Left kidney (tissue), 1 donor: ENCODE measurements at regions not wholly inside any gene's neighbourhood (a gene's known extent, or its start where the extent isn't known, plus 50 kb on each side); places are given as distances from the start of the nearest gene placed in this dataset.

Experiments used
- DNase-seq: peaks from one replicate; pipeline ENCODE4 v3.0.0-alpha.2; 2013

GRCh38 chr4:174120446-174121295 lies 162.8 kb downstream of the FBXO8 start:
- peak; percentile 75 for DNase-seq

DNA sequence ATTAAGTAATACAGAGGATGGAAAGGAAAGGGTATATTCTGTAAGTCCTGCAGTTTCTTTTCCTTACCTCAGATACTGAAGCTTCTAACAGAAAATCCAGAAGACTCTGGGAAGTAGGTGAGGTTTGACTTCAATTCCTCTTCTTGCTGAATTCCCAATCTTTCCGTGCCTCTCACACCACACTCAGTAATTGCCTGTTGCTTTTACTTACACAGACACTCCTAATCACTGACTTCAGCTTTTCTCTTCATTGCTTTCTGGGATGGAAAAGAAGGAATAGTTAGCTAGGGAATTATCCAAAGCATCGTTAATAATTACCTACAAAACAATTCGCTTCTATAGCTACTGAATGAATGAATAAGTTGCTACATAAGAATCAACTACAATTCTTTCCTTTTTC lies 163.6 kb downstream of the FBXO8 start:
- DNase-seq = peak; percentile 24

GRCh38 chr4:174119051-174119450 lies 164.4 kb downstream of the FBXO8 start:
- no peak for DNase-seq

DNA sequence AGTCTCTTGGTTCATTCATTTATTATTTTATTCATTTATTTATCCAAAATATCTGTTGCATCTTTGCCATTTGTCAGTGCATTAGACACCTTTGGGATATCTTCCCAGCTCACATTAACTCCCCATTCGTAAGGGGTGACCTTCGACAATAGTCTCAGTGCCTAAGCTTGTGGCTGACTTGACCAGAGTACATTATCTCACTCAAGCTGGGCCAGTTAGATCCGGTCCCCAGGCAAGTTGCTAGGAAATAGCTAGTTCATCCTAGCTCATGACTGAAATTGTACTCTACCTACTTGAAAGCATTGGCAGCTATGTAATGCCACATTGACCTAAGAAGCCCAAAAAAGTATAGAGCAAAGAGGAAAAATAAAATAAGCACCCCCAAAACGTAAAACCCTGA lies 165.3 kb downstream of the FBXO8 start:
- DNase-seq = no peak

DNA sequence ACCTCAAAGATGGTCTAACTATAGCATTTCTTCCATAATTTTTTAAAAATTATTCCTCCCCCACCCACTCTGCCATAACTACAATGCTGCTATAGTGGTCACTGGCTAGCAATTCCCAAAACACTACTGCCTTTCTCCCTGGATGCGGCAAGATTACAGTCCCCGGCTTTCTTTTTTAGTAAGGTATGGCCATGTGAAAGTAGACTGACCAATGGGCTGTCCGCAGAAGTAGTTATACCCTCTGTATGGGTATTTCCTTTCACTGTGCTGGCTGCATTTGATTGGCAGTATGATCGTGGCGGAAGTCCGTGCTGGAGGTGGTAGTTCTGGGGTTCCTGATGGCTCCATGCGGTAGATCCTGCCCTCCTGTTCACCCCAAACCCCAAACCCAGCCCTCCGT lies 166.0 kb downstream of the FBXO8 start:
- no peak for DNase-seq

GRCh38 chr4:174116021-174116420 lies 167.4 kb downstream of the FBXO8 start:
- DNase-seq = no peak

GRCh38 chr4:174111422-174111821 lies 172.0 kb downstream of the FBXO8 start:
- no peak for DNase-seq

GRCh38 chr4:174110180-174110579 lies 173.3 kb downstream of the FBXO8 start:
- DNase-seq = no peak

- DNase-seq = no peak
These were observed 175.6 kb downstream of the FBXO8 start for GRCh38 chr4:174107746-174108354.

GRCh38 chr4:174105202-174105601 lies 178.3 kb downstream of the FBXO8 start:
- DNase-seq = no peak

DNA sequence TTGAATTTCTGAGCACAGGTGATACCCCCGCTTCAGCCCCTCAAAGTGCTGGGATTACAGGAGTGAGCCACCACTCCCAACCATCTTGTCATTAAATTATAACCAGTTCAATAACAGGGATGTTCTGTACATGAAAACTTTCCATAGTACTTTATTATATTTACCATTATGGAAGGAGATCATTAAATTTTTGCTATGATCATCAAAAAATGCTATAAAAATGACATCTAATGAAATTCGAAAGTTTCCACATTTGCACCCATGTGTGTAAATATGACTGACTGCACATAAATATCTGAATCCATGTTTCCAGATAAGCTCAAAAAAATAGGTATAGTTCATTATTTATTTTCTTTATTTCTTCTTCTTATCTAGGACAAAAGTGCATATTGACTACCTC lies 182.6 kb downstream of the FBXO8 start:
- no peak for DNase-seq

DNA sequence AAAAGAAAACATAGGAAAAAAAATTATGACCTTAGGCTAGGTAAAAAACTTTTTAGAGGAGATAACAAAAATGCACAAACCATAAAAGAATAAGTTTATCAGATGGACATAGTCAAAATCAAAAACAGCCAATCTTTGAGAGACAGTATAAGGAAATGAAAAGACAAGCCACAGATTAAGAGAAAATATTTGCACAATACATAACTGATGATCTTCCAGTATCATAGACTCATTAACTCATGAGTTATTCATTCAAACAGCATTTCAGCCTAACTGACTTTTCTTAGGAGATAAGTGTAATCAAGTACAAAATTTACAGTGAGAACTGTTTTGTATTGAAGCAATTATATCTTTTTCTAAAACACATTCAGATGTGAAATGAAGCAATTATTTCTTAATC lies 183.8 kb downstream of the FBXO8 start:
- DNase-seq = no peak

DNA sequence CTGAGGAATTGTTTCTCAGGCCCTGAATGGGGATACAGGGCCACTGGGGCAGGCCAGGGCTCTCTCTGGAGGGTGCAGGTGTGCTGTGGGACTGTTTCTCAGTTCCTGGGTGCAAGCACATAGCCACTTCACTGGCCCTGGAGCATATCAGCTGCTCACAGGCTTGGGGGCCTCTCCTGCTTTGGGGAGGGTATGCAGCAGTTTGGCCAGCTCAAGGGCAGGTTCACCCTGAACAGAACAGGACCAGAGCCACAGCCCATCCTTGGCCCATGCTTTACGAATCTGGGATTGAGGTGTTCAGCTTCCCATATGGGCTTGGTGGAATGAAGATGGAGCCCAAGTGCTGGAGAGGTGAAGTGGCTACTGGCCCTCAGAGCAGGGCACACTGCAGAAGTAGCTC lies 186.5 kb downstream of the FBXO8 start:
- no peak for DNase-seq

DNA sequence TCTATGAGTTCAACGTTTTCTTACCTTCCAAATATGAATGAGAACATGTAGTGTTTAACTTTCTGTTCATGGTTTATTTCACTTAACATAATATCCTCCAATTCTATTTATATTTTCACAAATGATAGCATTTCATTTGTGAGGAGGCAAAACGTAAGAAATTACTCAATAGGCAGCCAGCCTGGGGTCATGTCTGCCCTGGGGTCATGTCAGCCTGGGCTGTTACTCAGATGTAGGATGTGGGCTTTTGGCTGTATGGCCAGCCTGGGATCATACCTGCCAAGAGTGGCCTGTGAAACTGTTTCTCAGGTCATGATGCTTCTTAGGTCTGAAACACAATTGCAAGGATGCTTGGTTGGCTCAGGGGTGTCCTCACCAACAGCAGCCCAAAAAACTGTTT lies 187.0 kb downstream of the FBXO8 start:
- no peak for DNase-seq

GRCh38 chr4:174091130-174091529 lies 192.3 kb downstream of the FBXO8 start:
- no peak for DNase-seq

DNA sequence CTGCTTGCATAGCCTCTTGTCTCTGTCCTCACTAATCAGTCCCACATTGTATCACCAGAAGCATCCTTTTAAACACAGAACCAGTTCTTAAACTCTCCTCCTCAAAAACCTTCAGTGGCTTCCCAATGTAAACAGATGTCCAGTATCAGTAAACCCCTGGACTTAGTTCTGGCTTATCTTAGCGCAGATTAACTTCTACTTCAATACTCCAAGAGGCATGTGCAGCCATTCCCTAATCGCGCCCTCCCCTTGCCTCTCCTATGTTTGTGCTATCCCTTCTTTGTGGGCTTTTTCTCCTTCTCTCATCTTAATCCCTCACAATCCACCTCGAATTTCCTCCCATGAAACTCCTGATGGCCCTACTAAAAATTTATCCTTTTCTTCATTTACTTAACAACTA lies 193.8 kb downstream of the FBXO8 start:
- no peak for DNase-seq

DNA sequence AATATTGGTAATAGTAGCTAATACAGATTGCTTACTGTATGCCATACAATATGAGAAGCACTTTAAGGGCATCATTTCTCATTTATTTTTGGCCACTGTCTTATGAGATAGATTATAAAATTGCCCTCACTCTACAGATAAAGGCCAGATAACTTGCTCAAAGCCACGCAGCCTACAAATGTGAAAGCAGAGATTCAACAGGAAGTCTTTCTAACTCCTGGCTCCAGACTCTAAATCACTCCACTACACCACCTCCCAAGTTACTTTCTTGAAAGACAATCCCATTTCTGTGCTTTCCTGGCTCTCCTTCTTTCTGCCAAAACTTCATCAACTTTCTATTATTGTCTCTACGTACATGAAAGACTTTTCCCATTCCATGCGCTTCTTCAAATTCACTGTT lies 194.7 kb downstream of the FBXO8 start:
- DNase-seq = peak; percentile 6

DNA sequence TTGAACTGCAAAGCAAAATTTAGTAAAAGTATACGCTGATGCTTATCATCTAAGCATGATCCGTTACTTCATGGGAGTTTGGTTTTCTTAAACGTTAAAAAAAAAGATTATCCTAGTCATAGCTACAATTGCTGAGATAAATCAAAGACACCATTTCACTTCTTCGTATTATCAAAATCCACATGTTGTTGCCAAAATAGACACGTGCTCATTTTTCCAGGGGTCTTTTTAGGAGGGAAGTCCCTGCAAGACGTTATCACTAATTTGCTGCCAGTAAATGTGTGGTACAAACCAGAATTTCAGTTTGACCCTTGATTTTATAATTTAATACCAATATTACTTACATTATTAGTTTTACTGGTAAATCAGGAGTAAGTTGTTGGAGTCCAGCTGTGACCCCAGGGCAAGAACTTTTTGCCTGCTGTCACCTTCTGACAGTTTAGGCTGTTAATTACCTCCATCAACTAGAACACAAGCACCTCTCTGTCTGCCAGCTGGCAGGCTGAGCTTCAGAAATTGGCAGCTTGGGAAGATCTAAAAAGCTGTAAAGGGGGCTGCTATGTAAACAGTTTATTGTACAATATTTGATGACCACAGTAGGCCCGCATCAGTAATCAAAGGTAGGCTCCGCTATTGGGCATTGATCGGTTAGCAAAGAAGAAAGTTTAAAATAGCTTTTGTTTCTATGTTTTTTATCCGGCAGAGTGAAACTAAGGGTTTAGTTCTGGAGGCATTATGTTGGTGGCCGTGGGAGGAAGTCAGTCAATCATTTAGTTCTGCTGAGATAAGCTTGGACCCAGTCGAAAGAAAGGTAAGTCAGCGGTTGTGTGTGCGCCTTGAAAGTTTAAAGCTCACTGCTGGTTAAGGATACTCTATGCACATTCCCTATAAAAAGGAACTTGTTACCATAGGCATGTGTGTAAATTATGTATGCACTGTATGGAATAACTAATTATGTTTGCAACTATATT lies 196.4 kb downstream of the FBXO8 start:
- DNase-seq = peak; percentile 3

GRCh38 chr4:174084981-174085380 lies 198.5 kb downstream of the FBXO8 start:
- no peak for DNase-seq

DNA sequence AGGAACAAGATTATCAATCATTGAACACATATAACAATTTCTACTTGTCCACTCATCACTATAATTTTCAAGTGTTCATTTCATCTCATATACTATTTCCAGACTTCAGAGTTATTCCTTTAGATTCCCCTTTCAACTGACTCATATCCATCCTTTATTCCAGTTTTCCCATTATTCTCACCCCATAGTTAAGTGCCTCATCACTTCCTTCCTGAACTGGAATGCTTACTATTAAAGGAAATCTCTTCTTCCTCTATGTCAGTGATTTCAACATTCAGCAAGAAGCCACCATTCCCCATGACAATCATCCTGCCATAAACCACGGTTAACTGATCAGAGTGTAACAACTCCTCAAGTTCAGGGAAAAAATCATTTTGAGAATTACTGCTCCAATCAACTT lies 198.9 kb downstream of the FBXO8 start:
- no peak for DNase-seq

DNA sequence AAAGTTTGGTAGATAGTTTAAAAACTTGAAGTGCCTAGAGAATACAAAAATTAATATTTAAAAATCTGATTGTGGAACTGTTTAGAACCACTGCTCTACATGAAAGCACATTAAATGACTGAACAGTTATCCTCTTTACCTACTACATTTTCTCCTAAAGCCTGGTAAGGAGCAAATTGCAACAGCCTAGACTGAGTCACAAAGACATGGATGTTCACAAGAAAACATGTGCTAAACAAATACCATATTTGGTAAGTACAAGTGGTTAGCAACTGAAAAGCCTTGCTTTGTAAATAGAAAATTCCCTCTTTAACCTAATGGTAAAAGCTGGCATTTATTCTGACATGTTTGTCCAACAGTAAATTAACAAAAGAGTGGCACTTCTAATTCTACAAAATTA lies 203.1 kb downstream of the FBXO8 start:
- no peak for DNase-seq

GRCh38 chr4:174071595-174071994 lies 211.9 kb downstream of the FBXO8 start:
- no peak for DNase-seq

DNA sequence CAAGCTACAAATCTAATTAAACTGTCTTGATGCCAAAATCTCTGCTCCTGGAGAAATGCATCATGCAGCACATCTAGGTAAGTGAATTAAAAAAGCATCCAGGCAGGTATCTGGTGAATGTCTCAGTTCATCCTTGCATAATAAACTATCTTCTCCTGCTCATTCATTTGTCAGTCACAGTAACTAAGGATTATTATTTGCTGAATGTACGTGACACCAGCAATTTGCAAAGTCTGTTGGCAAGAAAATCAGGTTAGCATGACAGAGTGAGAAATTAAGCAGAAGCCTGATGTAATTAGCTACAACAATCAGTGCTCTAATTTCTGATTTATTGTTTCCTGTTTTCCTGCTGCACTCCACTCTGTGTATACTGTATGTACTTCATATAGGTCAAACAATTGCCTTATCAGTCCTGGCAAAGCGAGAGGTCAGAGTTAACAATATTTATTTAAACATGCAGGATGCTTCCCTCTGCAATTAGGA lies 213.6 kb downstream of the FBXO8 start:
- no peak for DNase-seq
